ENCODE measurements at regions not wholly inside any gene's neighbourhood (a gene's known extent, or its start where the extent isn't known, plus 50 kb on each side); places are given as distances from the start of the nearest gene placed in this dataset.
"Not testable (repeated sequence)": the region's sequence is repeated elsewhere in the genome, so short reads cannot be mapped to it uniquely, and the experiment has no call there.

DNA sequence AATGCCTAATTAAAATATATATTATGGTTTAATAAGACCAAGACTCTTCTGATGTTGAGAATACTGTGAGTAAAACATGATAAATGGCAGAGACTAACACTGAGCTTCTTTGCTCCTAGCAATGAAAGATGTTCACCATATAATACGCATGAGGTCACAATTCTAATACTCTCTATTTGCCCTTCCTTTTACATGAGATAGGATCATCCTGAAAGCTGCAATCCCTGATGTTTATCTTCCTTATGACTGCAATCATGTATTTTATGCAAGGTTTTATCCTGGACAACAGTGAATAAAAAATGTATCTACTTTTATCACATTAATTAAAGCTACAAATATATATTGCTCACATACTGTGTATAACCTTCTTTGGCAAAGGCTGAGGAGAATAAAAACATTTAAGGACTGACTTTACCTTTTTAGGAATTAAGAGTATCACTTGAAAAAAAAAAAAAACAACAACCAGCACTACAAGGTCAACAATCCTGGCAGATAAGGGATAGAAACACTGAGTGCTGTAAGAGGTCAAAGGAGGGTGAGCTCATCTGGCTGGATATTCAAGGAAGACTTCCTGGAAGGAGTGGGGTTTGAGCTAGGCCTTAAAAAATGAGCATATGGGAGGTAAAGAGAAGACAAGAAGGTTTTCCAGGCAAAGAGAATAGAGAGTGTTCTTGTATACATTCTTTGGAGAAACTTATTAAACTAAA lies 99.9 kb downstream of the AREG start:
- DNase-seq (ENCODE audit: low read depth, low spot score), result no peak

DNA sequence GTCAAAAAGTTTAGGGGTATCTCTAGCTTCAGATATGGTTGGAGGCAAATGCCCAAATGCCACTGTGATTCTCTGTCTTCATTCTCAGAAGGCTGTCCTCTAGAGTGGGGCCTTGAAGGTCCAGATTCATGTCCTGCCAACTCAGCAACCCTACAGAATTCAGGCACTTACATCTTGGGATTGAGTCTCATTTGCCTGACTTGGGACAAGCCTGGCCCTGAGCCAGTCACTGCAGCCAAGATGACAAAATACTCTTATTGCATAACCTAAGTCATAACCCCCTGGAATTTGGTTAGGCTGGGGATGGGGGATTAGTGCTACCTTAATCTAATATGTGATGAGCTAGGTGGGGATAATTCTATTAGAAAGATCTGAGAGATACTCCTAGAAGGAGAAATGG lies 100.5 kb downstream of the AREG start:
- peak; percentile 41 for DNase-seq (ENCODE audit: low read depth, low spot score)

DNA sequence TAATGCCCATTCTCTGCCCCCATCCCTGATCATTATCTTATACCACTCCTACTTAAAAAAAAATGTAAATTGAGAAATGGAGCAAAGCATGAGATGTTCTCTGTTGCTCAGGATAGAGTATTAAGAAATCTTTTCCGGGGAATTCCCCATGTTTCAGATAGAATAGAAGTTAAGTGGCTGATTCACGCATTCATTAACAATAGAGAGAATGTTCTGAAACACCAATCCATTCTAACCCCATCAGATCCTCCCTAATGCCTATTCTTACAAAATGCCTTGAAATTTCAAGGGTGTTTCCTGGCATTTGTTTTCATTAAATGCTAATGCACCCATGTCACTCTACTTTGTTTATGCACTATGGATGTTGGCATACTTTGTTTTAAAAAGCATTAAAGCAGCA lies 101.1 kb downstream of the AREG start:
- peak; percentile 43 for DNase-seq (ENCODE audit: low read depth, low spot score)

DNA sequence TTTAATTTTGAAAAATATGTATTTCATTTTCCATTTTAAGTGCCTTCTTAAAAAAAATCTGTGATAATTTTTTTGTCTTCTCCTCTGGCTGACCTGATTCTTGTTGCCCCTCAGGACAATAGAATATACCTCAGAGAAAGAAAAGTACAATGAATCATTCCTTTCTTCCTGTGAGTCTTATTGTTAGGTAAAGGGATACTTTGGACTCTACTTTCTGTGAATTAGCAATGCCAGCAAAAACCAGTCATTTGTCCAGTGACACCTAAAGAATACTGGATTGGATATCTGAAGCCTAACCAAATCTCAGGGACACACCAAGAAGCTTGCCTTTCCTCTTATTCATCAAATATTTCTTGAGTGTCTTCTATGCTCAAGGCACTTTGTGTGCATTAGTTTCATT lies 102.1 kb downstream of the AREG start:
- no peak for DNase-seq (ENCODE audit: low read depth, low spot score)

DNA sequence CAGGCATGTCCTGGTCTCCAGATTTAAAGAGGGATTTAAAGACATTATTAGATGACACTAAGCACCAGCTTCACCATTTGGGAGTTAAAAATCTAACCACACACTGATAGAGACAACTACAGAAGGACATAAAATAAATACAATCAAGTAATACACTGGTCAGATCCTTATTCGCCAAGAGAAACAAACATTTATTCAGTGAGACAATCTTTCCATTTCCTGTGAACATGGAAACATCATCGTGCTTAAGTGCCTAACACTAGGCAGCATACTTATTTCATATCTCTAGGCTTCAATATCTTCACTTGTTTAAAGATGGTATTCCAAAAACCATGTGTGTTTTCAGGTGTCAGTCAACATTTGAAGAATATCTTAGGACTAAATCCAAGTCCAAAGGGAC lies 103.6 kb downstream of the AREG start:
- DNase-seq (ENCODE audit: low read depth, low spot score), result no peak

DNA sequence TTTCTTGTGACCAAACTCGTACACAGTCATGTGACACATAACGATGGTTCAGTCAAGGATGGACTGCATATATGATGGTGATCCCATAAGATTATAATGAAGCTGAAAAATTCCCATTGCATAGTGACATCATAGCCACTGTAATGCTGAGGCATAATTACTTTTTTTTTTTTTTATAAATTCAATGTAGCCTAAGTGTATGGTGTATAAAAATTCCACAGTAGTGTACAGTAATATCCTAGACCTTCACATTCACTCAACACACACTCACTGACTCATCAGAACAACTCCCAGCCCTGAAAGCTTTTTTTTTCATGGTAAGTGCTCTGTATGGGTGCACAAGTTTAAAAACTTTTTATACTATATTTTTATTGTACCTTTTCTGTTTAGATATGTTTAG lies 105.0 kb downstream of the AREG start:
- no peak for DNase-seq (ENCODE audit: low read depth, low spot score)

DNA sequence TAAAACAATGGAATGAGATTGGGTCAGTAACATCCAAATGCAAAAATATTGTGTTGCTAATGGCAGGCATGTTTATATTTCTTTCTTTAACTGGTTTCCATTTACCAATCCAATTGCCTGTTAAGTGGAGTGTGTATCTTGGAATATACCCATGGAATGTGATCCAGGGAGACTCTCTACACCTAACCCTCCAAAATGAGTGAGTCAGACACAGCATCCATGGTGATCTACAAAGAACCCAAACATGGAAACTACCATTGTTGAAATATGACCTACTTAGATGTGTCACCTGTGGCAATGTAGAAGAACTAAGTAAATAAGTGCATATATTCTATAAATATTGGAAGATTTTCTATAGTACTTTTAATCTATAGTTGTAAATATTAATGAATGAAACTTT lies 110.3 kb downstream of the AREG start:
- peak; percentile 84 for DNase-seq (ENCODE audit: low read depth, low spot score)

DNA sequence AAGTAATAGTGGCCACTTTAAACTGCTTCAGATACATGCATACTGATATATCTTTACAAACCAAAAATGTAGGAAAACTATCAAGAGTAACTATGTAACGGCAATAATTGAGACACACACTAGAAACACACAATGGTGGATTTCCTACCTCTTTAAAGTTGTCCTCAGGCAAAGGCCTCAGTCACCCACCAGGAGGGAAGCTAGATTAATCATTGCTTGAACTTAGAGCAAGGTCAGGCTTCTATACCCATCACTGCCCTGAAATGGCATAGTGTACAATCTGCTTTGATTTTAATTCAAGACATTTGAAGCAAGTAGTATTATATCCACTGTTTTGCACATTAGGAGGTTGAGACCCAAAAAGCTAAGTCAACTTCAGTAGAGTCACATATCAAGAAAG lies 110.9 kb downstream of the AREG start:
- DNase-seq (ENCODE audit: low read depth, low spot score), result no peak

DNA sequence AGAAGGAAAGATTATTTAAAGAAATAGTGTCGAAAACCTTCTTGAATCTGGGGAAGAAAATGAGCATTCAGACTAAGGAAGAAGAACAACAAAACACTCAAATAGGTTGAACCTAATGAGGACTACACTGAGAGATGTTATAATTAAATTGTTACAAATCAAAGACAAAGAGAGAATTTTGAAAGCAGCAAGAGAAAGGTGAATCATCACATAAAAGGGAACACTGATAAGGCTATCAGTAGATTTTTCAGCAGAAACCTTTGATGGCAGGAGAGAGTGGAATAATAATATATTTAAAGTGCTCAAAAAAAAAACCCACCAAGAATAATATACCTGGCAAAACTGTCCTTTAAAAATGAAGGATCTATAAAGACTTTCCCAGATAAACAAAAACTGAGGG lies 114.9 kb downstream of the AREG start:
- no peak for DNase-seq (ENCODE audit: low read depth, low spot score)

DNA sequence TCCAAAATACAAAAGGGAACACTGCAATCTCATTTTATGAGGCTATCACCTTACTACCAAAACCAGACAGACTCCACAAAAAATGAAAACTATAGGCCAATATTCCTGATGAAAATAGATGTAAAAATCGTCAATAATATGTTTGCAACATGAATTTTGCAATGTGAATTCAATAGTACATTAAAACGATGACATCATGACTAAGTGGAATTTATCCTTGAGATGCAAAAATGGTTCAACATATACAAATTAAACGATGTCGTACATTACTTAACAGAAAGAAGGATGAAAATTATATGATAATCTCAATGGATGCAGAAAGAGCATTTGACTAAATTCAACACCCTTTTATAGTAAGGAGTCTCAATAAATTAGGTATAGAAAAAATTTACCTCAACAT lies 123.0 kb downstream of the AREG start:
- no peak for DNase-seq (ENCODE audit: low read depth, low spot score)

DNA sequence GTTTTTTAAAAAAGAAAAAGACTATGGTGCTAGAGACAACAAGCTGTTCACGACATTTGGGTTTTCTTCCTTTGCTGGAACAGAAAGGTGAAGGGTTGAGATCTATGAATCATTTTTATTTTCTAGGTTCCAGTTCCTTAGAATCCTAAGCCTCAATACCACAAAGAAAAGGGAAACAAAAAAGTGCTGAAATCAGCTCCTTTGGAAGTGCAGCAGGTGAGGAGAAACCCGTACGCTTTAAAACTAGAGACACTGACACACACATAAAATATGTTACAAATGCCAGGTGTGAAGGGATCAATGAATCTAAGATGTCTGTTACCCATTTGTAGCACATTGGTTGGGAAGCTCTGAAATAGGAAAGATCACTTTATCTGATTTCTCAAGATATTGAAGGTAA lies 125.2 kb downstream of the AREG start:
- DNase-seq (ENCODE audit: low read depth, low spot score), result no peak

DNA sequence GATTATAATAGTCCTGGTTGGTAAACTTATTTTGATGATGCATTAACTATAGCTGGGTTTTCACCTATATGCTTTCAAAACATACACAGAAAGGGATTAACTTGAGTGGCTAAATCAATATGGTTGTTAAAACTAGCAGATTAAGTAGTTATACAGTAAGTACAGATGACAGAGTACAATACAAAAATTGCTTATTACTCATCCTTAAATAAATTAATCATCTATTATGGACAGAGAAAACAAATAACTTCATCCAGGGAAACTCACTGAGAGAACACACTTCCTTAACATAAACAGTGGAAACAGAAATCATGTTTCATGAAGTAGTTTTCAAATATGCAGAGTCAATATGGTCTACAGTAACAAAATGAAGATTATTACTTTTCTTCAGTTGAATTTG lies 133.4 kb downstream of the AREG start:
- no peak for DNase-seq (ENCODE audit: low read depth, low spot score)

DNA sequence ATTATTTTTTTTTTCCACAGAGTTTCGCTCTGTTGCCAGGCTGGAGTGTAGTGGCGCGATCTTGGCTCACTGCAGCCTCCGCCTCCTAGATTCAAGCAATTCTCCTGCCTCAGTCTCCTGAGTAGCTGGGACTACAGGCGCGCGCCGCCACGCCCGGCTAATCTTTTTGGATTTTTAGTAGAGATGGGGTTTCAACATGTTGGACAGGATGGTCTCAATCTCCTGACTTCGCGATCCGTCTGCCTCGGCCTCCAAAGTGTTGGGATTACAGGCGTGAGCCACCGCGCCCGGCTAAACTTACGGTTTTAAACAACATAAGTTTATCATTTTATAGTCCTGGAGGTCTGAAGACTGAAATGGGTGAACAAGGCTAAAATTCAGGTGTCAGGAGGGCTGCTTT lies 133.9 kb downstream of the AREG start:
- not testable (repeated sequence) for DNase-seq (ENCODE audit: low read depth, low spot score)

DNA sequence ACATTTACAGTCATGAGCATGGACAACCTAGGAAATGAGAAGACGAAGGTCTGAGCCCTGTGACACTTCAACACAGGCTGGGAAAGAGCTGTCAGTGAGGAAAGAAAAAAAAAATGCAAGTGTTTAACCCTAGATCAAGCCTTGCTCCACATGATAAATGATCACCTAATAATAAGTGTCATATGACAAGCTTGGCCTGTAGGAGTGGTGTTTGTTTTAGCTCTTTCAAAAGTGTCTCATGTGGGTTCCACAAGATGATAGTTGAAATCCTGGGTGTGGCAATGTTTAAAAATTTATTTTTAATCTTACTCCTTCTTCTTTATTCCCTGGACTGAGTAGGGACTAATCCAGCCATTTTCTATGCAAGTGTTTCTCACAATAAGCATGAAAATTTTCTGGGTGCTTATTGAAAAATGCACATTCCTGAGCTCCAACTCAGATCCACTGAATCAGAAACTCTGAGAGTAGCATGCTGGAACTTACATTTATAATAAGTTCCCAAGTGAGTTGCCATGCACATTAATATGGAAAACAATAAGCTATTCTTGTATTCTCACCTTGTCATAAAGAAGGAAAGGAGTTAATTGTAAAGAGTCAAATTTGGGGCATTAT lies 138.3 kb downstream of the AREG start:
- peak; percentile 17 for DNase-seq (ENCODE audit: low read depth, low spot score)

DNA sequence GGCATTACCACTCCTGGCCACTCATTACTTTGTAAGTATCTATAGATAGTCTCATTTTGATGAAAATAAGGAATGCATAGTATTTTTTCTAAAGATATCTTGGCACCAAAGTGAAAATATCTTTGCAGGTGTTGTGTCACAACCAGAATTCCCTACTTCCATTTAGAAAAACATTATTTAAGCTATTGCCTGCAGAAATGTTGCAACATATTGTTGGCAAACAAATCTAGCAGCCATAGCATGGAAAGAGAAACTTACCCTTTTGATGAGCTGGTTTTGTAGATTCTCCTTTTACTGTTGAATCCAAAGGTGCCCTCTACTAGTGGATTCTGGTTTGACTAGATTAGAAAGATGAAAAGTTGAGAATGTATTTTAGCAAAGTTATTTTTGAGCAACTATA lies 138.8 kb downstream of the AREG start:
- no peak for DNase-seq (ENCODE audit: low read depth, low spot score)

DNA sequence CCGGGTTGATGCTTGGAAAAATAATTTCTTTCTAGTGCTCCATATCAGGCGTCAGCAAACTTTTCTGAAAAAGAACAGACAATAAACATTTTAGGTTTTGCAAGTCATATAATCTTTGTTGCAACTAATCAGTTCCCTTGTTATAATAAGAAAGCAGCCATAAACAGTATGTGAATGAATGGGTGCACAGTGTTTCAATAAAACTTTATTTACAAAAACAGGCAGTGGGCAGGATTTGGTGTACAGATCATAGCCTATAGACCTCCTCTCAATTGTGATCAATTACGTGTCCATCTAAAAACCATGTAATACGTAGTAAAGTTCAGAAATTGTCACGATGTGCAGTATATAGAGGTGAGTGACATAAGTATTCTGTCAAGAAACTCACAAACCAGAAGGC lies 143.4 kb downstream of the AREG start:
- no peak for DNase-seq (ENCODE audit: low read depth, low spot score)

DNA sequence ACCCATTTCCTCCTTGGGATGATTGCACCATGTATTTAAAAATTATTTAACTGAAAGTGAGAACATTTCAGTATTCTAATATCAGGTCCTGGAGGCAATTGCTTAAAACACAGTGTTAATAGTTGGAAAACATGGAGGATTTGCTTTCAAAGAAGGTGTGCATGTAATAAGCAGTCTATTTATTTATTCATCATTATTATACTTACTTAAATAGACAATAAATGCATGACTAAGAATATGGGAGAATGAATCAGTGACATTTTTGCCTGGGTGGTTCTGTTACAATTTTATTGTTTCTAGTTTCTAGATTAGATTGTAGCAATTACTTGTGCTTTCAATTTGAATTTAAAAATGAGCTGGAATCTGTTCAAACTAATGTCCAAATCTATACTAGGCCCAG lies 145.5 kb downstream of the AREG start:
- no peak for DNase-seq (ENCODE audit: low read depth, low spot score)

DNA sequence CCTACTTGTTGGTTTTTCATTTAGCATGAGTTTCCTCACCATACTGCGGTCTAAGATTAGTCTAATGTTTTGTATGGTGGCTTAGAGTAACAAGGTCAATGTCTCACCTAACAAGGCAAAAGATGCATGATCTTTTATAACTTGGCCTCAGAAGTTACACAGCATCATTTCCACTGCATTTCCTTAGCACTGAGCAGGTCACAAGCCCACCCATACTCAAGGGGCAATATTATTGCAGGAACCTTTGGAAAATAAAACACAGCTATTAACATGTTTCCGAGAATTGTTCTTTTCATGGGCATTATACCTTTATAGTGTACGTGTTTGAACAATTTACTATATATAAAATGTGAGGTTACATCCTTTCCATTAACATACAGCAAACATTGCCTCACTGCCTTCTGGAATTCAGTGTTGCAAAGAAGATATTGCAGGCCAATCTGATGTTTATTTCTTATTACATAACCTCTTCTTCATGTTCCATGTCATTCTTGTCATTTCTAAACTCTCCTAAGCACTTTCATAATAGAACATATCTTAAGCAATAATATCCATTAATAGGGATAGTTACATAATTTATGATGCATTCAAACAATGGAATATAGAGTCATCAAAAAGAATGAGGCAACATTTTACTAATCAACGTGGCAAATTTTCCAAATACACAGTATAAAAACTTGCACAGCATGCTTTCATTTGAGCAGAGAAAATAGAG lies 153.8 kb downstream of the AREG start:
- no peak for DNase-seq (ENCODE audit: low read depth, low spot score)

DNA sequence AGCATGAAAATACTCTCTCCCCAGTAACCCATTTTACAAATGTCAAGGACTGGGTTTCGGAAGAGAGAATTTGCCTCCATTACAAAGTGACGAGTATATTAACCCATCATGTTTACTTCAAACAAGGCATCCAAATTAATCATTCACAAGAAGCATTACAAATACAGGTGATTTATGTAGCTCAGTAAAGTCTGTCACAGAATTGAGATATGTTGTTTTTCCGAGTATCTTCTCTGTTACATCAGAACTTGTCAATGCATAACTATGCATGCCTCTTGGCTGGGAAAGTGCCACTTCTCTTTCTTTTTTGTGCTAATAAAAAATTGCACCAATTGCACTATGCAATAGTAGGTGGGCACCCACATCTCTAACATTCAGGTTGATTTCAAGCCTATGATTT lies 158.2 kb downstream of the AREG start:
- DNase-seq (ENCODE audit: low read depth, low spot score), result no peak

DNA sequence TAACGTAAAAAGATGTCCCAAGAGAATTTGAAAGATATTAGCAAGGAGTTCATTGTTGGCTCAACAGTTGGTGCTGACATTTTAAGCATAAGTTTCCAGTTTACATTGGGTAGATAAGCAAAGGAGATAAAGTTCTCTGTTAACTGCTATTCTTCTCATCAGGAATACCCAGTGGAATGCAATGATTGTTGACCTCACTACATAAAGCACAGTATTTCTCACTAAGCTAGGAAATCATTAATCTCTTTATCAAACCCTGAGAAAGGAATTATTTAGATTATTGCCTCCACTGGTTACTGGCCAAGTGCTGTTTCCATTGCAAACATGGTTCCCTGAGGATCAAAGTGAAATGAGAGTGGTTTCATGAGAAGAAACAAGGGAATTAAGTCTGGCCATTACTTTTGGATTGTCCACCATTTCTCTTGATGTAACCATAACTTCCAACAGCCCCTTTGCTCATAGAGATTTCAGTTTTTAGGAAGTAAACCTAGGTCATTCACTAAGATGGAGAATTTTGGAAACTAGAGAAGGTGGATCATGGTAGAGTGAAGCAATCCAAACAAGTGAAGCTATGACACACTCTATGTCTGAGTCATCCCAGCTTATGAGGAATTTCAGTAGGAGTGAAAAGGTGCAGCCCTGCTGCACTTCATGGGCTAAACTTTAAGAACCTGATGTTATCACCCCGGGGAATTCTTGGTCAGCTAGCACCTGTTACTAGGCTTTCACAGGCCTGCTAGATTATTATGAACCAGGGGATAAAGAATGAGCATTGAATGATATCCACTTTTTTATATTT lies 163.4 kb downstream of the AREG start:
- DNase-seq (ENCODE audit: low read depth, low spot score), result no peak

DNA sequence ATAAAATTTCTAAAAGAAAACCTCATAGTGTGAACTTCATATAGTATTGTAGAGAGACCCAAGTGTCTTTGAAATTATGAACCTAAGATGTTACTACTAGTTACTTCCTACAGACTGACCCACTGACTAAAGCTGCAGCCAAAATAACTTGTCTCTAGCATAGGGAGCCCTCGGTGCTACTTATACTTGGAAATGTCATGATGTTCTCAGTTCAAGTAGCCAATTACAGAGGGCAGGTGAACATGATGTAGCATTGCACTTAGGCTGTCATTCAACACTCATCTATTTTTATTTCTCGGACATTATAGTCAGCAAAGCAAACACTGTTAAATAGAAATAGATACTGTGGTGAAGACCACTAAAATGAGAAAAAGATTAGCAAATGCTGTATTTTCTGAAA lies 165.6 kb downstream of the AREG start:
- DNase-seq (ENCODE audit: low read depth, low spot score), result no peak

DNA sequence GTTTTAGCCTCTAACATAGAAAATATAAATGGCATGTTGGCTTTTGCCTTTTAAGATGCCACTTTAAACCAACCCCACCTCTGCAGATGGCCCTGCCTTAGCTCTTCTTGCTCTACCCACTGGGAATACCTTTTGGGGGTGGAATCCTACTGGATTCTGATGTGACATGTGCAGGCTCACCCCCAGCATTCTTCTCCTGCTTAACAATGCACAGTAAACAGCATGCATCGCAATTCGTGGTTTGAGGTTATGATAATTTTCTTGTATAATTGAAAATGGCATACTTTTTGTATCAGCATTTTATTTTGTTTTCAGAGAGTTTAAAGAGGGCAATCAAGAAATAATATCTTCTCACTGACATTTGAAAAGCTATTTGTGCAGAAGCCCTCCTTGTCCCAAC lies 167.9 kb downstream of the AREG start:
- peak; percentile 53 for DNase-seq (ENCODE audit: low read depth, low spot score)

Data from astrocyte of the hippocampus (primary cell).